Neural progenitor cell (in vitro differentiated cells): ENCODE measurements at regions not wholly inside any gene's neighbourhood (a gene's known extent, or its start where the extent isn't known, plus 50 kb on each side); places are given as distances from the start of the nearest gene placed in this dataset.

ENCODE experiments used
- DNase-seq: peaks from one replicate; pipeline ENCODE4 v3.0.0-alpha.2; 2016; ENCODE audit warnings: low spot score
- H2AFZ ChIP-seq: fragments of 200-600 bp; sonication (generic); replicated peaks from 2 replicates; pipeline ENCODE4 v1.6.1; 2016; ENCODE audit warnings: antibody characterized with exemption
- H3F3A ChIP-seq: fragments of 200-600 bp; sonication (generic); 2 replicates; pipeline ENCODE4 v1.6.1; 2016; ENCODE audit warnings: antibody characterized with exemption, low read depth
- H3K27ac ChIP-seq: fragments of 200-600 bp; sonication (generic); 2 replicates; pipeline ENCODE4 v1.5.1; 2016; ENCODE audit warnings: mild to moderate bottlenecking
- H3K27me3 ChIP-seq: fragments of 200-600 bp; sonication (generic); 2 replicates; pipeline ENCODE4 v1.6.1; 2016; ENCODE audit warnings: mild to moderate bottlenecking, moderate library complexity
- H3K36me3 ChIP-seq: fragments of 200-600 bp; sonication (generic); 2 replicates; pipeline ENCODE4 v1.5.1; 2016
- H3K4me1 ChIP-seq: fragments of 200-600 bp; sonication (generic); 2 replicates; pipeline ENCODE4 v1.6.1; 2016; ENCODE audit warnings: mixed run types
- H3K4me2 ChIP-seq: fragments of 200-600 bp; sonication (generic); 2 replicates; pipeline ENCODE4 v1.6.1; 2016
- H3K4me3 ChIP-seq: fragments of 200-600 bp; sonication (generic); 2 replicates; pipeline ENCODE4 v1.5.1; 2016
- H3K79me2 ChIP-seq: fragments of 200-600 bp; sonication (generic); 2 replicates; pipeline ENCODE4 v1.6.1; 2016; ENCODE audit warnings: low read depth
- H3K9ac ChIP-seq: fragments of 200-600 bp; sonication (generic); 2 replicates; pipeline ENCODE4 v1.6.1; 2016
- H3K9me3 ChIP-seq: fragments of 200-600 bp; sonication (generic); 2 replicates; pipeline ENCODE4 v1.5.1; 2016; ENCODE audit warnings: low read depth
- H4K20me1 ChIP-seq: fragments of 200-600 bp; sonication (generic); 2 replicates; pipeline ENCODE4 v1.6.1; 2016; ENCODE audit warnings: low read depth
- H3K27ac Mint-ChIP-seq: 3 replicates; pipeline ENCODE4 v1.8.0; 2021; ENCODE audit warnings: mixed read lengths
- H3K27me3 Mint-ChIP-seq: 2 replicates; pipeline ENCODE4 v1.8.0; 2022; ENCODE audit warnings: low read depth, mild to moderate bottlenecking, inconsistent platforms, moderate library complexity, mixed read lengths; ENCODE audit not compliant: insufficient read depth
- H3K36me3 Mint-ChIP-seq: 3 replicates; pipeline ENCODE4 v1.8.0; 2021; ENCODE audit warnings: mixed read lengths
- H3K4me1 Mint-ChIP-seq: 3 replicates; pipeline ENCODE4 v1.8.0; 2021; ENCODE audit warnings: mixed read lengths
- H3K4me3 Mint-ChIP-seq: 3 replicates; pipeline ENCODE4 v1.8.0; 2021; ENCODE audit warnings: mild to moderate bottlenecking, moderate library complexity, mixed read lengths
- H3K9me3 Mint-ChIP-seq: 3 replicates; pipeline ENCODE4 v1.8.0; 2020; ENCODE audit warnings: mixed read lengths
- CTCF ChIP-seq: fragments of 200-600 bp; sonication (generic); IDR thresholded peaks from 2 replicates; pipeline ENCODE4 v1.5.1; 2017; ENCODE audit warnings: antibody characterized with exemption, mild to moderate bottlenecking
- EZH2 ChIP-seq: fragments of 200-600 bp; sonication (generic); IDR thresholded peaks from 2 replicates; pipeline ENCODE4 v1.6.1; 2017; ENCODE audit warnings: antibody characterized with exemption, mild to moderate bottlenecking, moderate library complexity
- EZH2phosphoT487 ChIP-seq: fragments of 200-600 bp; sonication (generic); IDR thresholded peaks from 2 replicates; pipeline ENCODE4 v1.6.1; 2017; ENCODE audit warnings: antibody characterized with exemption

DNA sequence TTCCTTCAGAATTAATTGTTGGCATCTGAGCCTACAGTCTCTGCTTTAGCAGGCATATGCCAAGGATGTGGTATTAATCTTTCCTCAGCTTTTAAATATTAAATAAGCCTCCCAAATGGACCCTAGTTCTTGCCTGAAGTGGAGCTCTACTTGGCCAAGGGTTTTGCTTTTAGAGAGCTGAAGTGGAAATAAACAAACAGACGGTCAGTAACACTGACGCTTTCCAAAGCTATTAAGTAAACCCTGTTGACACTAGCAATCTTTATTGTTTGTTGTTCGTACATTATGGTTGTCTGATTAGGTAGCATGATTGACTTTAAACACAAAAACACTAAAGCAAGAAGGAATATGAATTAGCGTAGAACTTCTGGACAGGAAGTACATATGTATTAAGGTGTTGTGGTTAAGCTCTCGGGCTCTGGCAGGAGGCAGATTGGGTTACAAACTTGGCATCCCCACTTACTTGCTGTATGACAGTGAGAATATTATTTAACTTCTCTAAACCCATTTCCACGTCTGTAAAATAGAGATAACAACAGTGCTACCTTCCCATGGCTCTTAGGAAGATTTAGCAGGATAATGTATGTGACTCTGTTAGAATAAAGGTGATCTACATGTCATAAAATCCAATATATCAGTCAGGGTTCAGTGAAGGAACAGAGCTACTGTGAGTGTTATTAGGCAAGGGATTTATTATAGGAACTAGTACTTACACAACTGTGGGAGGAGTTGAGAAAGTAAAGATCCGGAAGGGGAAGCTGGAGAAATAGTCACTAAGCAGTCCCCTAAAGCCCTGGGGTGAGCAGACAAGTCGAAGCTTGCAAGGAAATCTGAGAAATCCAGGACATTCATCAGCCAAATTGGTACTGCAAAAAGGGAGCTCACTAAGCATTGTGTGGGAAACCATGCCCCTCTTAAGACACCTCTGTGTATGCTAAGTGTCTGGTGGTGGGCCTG, 92.2 kb upstream of the ATF7IP start:
- H3K36me3 ChIP-seq = no peaks in the 10 kb centered on the region
- no peaks in the 10 kb centered on the region for H3K79me2 ChIP-seq
- Mint-ChIP-seq H3K27ac (no peak overlapping the region), H3K4me3 (no peak overlapping the region), H3K36me3 (peaks cover 2% of the 10 kb centered on the region), H3K9me3 (peaks cover 51% of the 10 kb centered on the region), H3K27me3 (peaks cover 6% of the 10 kb centered on the region), H3K4me1 (peaks cover 5% of the 10 kb centered on the region)
- H4K20me1 ChIP-seq = no peaks in the 10 kb centered on the region
- no peaks in the 10 kb centered on the region for H3K27me3 ChIP-seq
- peaks cover 12% of the 10 kb centered on the region for H3K4me1 ChIP-seq
- TF ChIP-seq EZH2phosphoT487 = no peak
- TF ChIP-seq CTCF = no peak
- no peak for TF ChIP-seq EZH2
- H3K4me2 ChIP-seq = no peak overlapping the region
- H3F3A ChIP-seq = peaks cover 6% of the 10 kb centered on the region
- DNase-seq = no peak
- peak overlapping the region; percentile 47 for H2AFZ ChIP-seq
- H3K9ac ChIP-seq = no peak overlapping the region
- no peak overlapping the region for H3K4me3 ChIP-seq
- no peaks in the 10 kb centered on the region for H3K9me3 ChIP-seq
- H3K27ac ChIP-seq = no peak overlapping the region

DNA sequence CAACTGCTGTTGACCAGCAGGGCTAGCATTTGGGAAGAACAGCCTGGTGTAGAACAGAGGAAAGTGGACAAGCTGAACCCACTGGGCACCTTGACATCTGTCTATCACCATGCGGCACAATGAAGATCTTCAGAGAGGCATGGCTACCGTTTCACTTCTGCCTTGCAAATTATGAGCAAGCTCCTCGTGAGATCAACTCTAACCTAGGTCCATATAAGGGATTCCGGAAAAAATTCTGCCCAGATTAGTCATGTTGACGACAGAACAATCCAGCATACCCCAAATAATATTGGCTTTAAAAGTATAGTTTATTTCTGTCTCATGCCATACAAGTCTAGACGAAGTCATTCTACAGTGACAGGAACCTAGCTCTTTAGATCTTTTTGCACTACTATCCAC, 91.6 kb upstream of the ATF7IP start:
- Histone ChIP-seq H3K4me3 (no peak overlapping the region), H3F3A (no peaks in the 10 kb centered on the region), H3K9ac (no peak overlapping the region), H2AFZ (peak overlapping the region; percentile 47), H3K4me2 (no peak overlapping the region), H3K79me2 (no peaks in the 10 kb centered on the region), H3K36me3 (no peaks in the 10 kb centered on the region), H3K9me3 (no peaks in the 10 kb centered on the region), H3K4me1 (peaks cover 9% of the 10 kb centered on the region), H3K27ac (no peak overlapping the region), H3K27me3 (no peaks in the 10 kb centered on the region), H4K20me1 (no peaks in the 10 kb centered on the region)
- no peak overlapping the region for H3K27ac Mint-ChIP-seq
- H3K4me1 Mint-ChIP-seq = peaks cover 3% of the 10 kb centered on the region
- H3K27me3 Mint-ChIP-seq = peaks cover 6% of the 10 kb centered on the region
- H3K4me3 Mint-ChIP-seq = no peak overlapping the region
- TF ChIP-seq EZH2 (no peak), EZH2phosphoT487 (no peak), CTCF (no peak)
- peaks cover 49% of the 10 kb centered on the region for H3K9me3 Mint-ChIP-seq
- H3K36me3 Mint-ChIP-seq = peaks cover 2% of the 10 kb centered on the region
- no peak for DNase-seq

GRCh38 chr12:14275111-14275510, 90.4 kb upstream of the ATF7IP start:
- Histone ChIP-seq H3F3A (no peaks in the 10 kb centered on the region), H3K4me3 (no peak overlapping the region), H3K9me3 (no peaks in the 10 kb centered on the region), H3K79me2 (no peaks in the 10 kb centered on the region), H4K20me1 (no peaks in the 10 kb centered on the region), H3K9ac (no peak overlapping the region), H3K36me3 (no peaks in the 10 kb centered on the region), H3K27ac (no peak overlapping the region), H2AFZ (no peak overlapping the region), H3K4me1 (peaks cover 9% of the 10 kb centered on the region), H3K27me3 (no peaks in the 10 kb centered on the region), H3K4me2 (no peak overlapping the region)
- Mint-ChIP-seq H3K36me3 (peaks cover 2% of the 10 kb centered on the region), H3K4me1 (peaks cover 3% of the 10 kb centered on the region), H3K27ac (no peak overlapping the region), H3K27me3 (peaks cover 2% of the 10 kb centered on the region), H3K9me3 (peaks cover 45% of the 10 kb centered on the region), H3K4me3 (no peak overlapping the region)
- TF ChIP-seq CTCF (no peak), EZH2 (no peak), EZH2phosphoT487 (no peak)
- no peak for DNase-seq
